HUES6 (cell line): ENCODE measurements at regions not wholly inside any gene's neighbourhood (a gene's known extent, or its start where the extent isn't known, plus 50 kb on each side); places are given as distances from the start of the nearest gene placed in this dataset.

Experiments
- H3K27ac ChIP-seq: 2 replicates; pipeline ENCODE4 v1.7.0; 2013; ENCODE audit warnings: low read depth, mild to moderate bottlenecking, low read length, inconsistent platforms
- H3K27me3 ChIP-seq: 2 replicates; pipeline ENCODE4 v1.6.1; 2013; ENCODE audit warnings: low read length; ENCODE audit not compliant: control insufficient read depth, insufficient read depth
- H3K36me3 ChIP-seq: 2 replicates; pipeline ENCODE4 v1.6.1; 2013; ENCODE audit warnings: low read length; ENCODE audit not compliant: control insufficient read depth, insufficient read depth
- H3K4me1 ChIP-seq: 2 replicates; pipeline ENCODE4 v1.6.1; 2013; ENCODE audit warnings: low read length; ENCODE audit not compliant: control insufficient read depth, insufficient read depth
- H3K4me3 ChIP-seq: 2 replicates; pipeline ENCODE4 v1.5.1; 2013; ENCODE audit warnings: low read depth, low read length
- H3K9ac ChIP-seq: one replicate; pipeline ENCODE4 v1.6.1; 2013; ENCODE audit warnings: mild to moderate bottlenecking, low read length
- H3K9me3 ChIP-seq: 2 replicates; pipeline ENCODE4 v1.6.1; 2013; ENCODE audit warnings: low read depth, low read length; ENCODE audit not compliant: control insufficient read depth, insufficient read depth

GRCh38 chr5:74231697-74232096 lies 408.8 kb downstream of the ENC1 start:
- Histone ChIP-seq H3K4me1 (no peaks in the 10 kb centered on the region), H3K27me3 (no peaks in the 10 kb centered on the region), H3K36me3 (no peaks in the 10 kb centered on the region), H3K9me3 (0 out of 2 replicates have a peak, but pooled peaks cover 7% of the 10 kb centered on the region), H3K27ac (no peak overlapping the region), H3K9ac (no peak overlapping the region), H3K4me3 (no peak overlapping the region)

GRCh38 chr5:74226716-74227485 lies 413.6 kb downstream of the ENC1 start:
- H3K27me3 ChIP-seq = no peaks in the 10 kb centered on the region
- peaks cover 18% of the 10 kb centered on the region for H3K9me3 ChIP-seq
- H3K27ac ChIP-seq = no peak overlapping the region
- no peaks in the 10 kb centered on the region for H3K4me1 ChIP-seq
- peaks cover 3% of the 10 kb centered on the region; the same call in 1 of the 2 replicates for H3K36me3 ChIP-seq
- no peak overlapping the region for H3K9ac ChIP-seq
- no peak overlapping the region for H3K4me3 ChIP-seq

- H3K27me3 ChIP-seq = no peaks in the 10 kb centered on the region
- H3K4me3 ChIP-seq = no peak overlapping the region
- no peak overlapping the region for H3K9ac ChIP-seq
- peaks cover 3% of the 10 kb centered on the region; the same call in 1 of the 2 replicates for H3K36me3 ChIP-seq
- no peaks in the 10 kb centered on the region for H3K4me1 ChIP-seq
- H3K27ac ChIP-seq = no peak overlapping the region
- H3K9me3 ChIP-seq = peaks cover 20% of the 10 kb centered on the region
Observed at GRCh38 chr5:74225587-74225986, 414.9 kb downstream of the ENC1 start.

GRCh38 chr5:74224331-74224730 lies 416.2 kb downstream of the ENC1 start:
- peaks cover 3% of the 10 kb centered on the region; the same call in 1 of the 2 replicates for H3K36me3 ChIP-seq
- H3K4me1 ChIP-seq = no peaks in the 10 kb centered on the region
- H3K27ac ChIP-seq = no peak overlapping the region
- peaks cover 18% of the 10 kb centered on the region for H3K9me3 ChIP-seq
- no peak overlapping the region for H3K9ac ChIP-seq
- H3K27me3 ChIP-seq = no peaks in the 10 kb centered on the region
- H3K4me3 ChIP-seq = no peak overlapping the region

- Histone ChIP-seq H3K4me3 (no peak overlapping the region), H3K27me3 (no peaks in the 10 kb centered on the region), H3K27ac (no peak overlapping the region), H3K4me1 (no peaks in the 10 kb centered on the region), H3K9me3 (peaks cover 18% of the 10 kb centered on the region), H3K9ac (no peak overlapping the region), H3K36me3 (peaks cover 3% of the 10 kb centered on the region; the same call in 1 of the 2 replicates)
Observed at GRCh38 chr5:74222806-74223205, 417.7 kb downstream of the ENC1 start.

- Histone ChIP-seq H3K27me3 (no peaks in the 10 kb centered on the region), H3K9me3 (peaks cover 18% of the 10 kb centered on the region), H3K36me3 (peaks cover 3% of the 10 kb centered on the region; the same call in 1 of the 2 replicates), H3K4me3 (no peak overlapping the region), H3K9ac (no peak overlapping the region), H3K27ac (no peak overlapping the region), H3K4me1 (no peaks in the 10 kb centered on the region)
Observed at GRCh38 chr5:74221413-74221812, 419.1 kb downstream of the ENC1 start.

GRCh38 chr5:74216012-74216411 lies 424.5 kb downstream of the ENC1 start:
- H3K36me3 ChIP-seq = no peaks in the 10 kb centered on the region
- no peaks in the 10 kb centered on the region for H3K4me1 ChIP-seq
- no peak overlapping the region for H3K9ac ChIP-seq
- H3K4me3 ChIP-seq = no peak overlapping the region
- no peaks in the 10 kb centered on the region for H3K27me3 ChIP-seq
- peaks cover 2% of the 10 kb centered on the region; the same call in 1 of the 2 replicates for H3K9me3 ChIP-seq
- no peak overlapping the region for H3K27ac ChIP-seq

GRCh38 chr5:74212336-74212735 lies 428.2 kb downstream of the ENC1 start:
- Histone ChIP-seq H3K27me3 (no peaks in the 10 kb centered on the region), H3K36me3 (no peaks in the 10 kb centered on the region), H3K4me1 (peaks cover 2% of the 10 kb centered on the region; the same call in 1 of the 2 replicates), H3K27ac (no peak overlapping the region), H3K4me3 (no peak overlapping the region), H3K9ac (no peak overlapping the region), H3K9me3 (no peaks in the 10 kb centered on the region)

GRCh38 chr5:74209571-74209970 lies 431.0 kb downstream of the ENC1 start:
- Histone ChIP-seq H3K4me3 (no peak overlapping the region), H3K27ac (no peak overlapping the region), H3K36me3 (no peaks in the 10 kb centered on the region), H3K9ac (no peak overlapping the region), H3K9me3 (no peaks in the 10 kb centered on the region), H3K4me1 (peaks cover 13% of the 10 kb centered on the region), H3K27me3 (no peaks in the 10 kb centered on the region)

- Histone ChIP-seq H3K27ac (no peak overlapping the region), H3K36me3 (no peaks in the 10 kb centered on the region), H3K4me1 (peaks cover 13% of the 10 kb centered on the region), H3K4me3 (no peak overlapping the region), H3K9ac (no peak overlapping the region), H3K27me3 (no peaks in the 10 kb centered on the region), H3K9me3 (no peaks in the 10 kb centered on the region)
Observed at GRCh38 chr5:74206579-74207550, 433.7 kb downstream of the ENC1 start.
